ENCODE measurements at regions not wholly inside any gene's neighbourhood (a gene's known extent, or its start where the extent isn't known, plus 50 kb on each side); places are given as distances from the start of the nearest gene placed in this dataset.

DNA sequence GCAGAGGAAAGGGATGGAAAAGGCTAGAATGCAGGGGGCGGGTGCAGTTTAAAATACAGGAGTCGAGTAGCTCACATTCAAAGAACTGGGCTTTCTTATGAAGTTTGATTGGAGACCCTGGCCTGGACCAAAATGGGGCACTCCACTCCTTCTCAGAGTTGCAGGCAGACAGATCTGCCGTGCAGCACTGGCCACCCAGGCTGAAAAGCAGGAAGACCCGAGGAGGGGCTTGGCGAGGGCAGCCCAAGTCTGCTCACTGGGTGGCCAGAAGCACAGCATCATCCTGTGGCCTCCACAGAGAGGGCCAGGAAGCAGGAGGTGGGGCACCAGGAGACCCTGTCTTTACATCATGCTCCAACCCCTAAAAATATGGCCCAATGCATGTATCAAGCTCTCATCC, 109.1 kb upstream of the BCL2L14 start:
- 74 to 79% methylated on average over 5 of the region's 5 CpGs for WGBS, 2 donors
- TF ChIP-seq, protein P1, sequence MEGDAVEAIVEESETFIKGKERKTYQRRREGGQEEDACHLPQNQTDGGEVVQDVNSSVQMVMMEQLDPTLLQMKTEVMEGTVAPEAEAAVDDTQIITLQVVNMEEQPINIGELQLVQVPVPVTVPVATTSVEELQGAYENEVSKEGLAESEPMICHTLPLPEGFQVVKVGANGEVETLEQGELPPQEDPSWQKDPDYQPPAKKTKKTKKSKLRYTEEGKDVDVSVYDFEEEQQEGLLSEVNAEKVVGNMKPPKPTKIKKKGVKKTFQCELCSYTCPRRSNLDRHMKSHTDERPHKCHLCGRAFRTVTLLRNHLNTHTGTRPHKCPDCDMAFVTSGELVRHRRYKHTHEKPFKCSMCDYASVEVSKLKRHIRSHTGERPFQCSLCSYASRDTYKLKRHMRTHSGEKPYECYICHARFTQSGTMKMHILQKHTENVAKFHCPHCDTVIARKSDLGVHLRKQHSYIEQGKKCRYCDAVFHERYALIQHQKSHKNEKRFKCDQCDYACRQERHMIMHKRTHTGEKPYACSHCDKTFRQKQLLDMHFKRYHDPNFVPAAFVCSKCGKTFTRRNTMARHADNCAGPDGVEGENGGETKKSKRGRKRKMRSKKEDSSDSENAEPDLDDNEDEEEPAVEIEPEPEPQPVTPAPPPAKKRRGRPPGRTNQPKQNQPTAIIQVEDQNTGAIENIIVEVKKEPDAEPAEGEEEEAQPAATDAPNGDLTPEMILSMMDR (IDR thresholded peaks at IDR 0.05) = no peak
- intact Hi-C loops (cut with DNase I) = no loop called here
- H3K27me3 ChIP-seq = no peaks in the 10 kb centered on the region
- no peak for ATAC-seq
- H3K27ac ChIP-seq = no peak overlapping the region
- no peaks in the 10 kb centered on the region for H3K9me3 ChIP-seq
- no peak for FAIRE-seq
- no peak overlapping the region for H3K4me3 ChIP-seq
- H3K36me3 ChIP-seq = no peaks in the 10 kb centered on the region
- DNase-seq = no peak
- H3K4me1 ChIP-seq = no peaks in the 10 kb centered on the region

DNA sequence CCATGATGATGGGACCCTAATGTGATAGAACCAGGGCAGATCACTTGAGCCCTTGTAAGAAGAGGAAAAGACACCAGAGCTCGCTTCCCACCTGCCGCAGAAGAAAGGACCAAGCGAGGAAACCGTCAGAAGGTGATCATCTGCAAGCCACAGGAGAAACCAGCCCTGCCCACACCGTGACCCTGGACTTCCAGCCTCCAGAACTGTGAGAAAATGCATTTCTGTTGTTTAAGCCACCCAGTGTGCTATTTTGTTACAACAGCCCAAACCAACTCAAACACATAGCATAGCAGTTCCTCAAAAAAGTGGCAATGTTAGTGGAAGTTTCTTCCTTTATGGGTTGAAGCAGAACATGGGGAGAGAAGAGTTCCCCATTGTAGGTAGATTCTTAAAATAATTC, 107.9 kb upstream of the BCL2L14 start:
- no peaks in the 10 kb centered on the region for H3K36me3 ChIP-seq
- 95% methylated on average over 5 of the region's 5 CpGs for WGBS, 2 donors
- H3K27me3 ChIP-seq = no peaks in the 10 kb centered on the region
- intact Hi-C loops (cut with DNase I) = no loop called here
- no peaks in the 10 kb centered on the region for H3K9me3 ChIP-seq
- ATAC-seq = no peak
- no peak for DNase-seq
- H3K4me3 ChIP-seq = no peak overlapping the region
- H3K4me1 ChIP-seq = no peaks in the 10 kb centered on the region
- no peak overlapping the region for H3K27ac ChIP-seq
- no peak for FAIRE-seq
- TF ChIP-seq, protein P1 (IDR thresholded peaks at IDR 0.05) = no peak

DNA sequence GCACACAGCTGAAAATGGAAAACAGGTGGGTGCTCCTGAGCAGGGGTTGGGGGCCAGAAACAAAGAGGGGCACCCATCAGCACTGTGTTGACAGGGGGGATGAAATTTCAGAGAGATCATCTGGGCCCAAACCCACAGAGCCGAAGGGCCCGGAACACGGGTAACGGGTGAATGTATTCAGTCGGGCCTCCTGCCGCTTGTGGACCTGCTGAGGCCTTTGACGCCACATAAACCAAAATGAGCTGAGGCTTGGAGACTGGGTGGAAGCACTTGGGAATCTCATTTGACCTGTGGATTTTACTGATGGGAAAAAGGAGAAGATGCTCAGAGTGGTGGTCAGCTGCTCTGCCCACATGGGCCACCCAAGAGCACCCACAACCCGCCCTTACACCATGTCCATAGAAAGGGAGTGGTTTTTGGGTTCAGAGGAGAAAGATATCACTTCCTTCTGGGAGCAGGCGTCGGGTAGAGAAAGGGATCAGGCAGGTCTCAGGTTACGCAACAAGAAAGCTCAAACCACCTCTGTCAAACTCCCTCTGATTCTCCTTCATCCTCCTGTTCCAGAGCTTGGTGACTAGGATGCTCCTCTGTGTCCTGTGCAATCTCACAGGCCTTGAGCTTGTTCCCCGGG, 106.8 kb upstream of the BCL2L14 start:
- Histone ChIP-seq H3K36me3 (no peaks in the 10 kb centered on the region), H3K4me1 (no peaks in the 10 kb centered on the region), H3K9me3 (no peaks in the 10 kb centered on the region), H3K27me3 (no peaks in the 10 kb centered on the region), H3K4me3 (no peak overlapping the region), H3K27ac (no peak overlapping the region)
- intact Hi-C loops (cut with DNase I) = no loop called here
- ATAC-seq (no peak), FAIRE-seq (no peak), DNase-seq (no peak)
- TF ChIP-seq, protein P1 (IDR thresholded peaks at IDR 0.05) = no peak
- WGBS, 2 donors = 82 to 86% methylated on average over 12 of the region's 12 CpGs

DNA sequence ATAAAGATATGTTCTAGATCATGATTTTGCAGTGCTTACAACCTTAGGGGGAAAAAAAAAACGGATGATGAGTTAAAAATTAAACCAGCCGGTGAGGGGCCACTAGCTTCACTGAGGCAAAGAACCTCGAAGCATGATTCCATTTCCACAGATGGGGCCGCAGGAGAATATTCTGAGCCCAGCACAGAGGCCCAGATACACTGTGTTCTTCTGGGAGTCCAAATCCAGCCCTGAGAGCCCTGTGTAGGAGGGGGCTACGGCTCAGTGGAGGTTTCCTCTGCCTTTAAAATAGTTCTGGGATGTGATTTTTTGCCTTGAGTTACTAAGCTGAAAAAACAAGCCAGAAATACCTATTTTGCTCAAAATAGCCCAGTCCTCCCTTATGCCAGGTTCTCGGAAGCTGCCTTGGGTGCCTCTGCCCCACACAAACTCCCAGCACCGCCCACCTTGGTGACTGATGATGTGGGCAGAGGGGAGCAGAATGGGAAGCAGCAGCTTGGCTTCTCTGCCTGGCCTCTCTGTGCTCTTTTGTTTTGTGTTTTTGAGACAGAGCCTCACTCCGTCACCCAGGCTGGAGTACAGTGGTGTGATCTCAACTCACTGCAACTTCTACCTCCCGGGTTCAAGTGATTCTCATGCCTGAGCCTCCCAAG, 105.4 kb upstream of the BCL2L14 start:
- Histone ChIP-seq H3K27me3 (no peaks in the 10 kb centered on the region), H3K36me3 (no peaks in the 10 kb centered on the region), H3K4me1 (no peaks in the 10 kb centered on the region), H3K9me3 (no peaks in the 10 kb centered on the region), H3K27ac (no peak overlapping the region), H3K4me3 (no peak overlapping the region)
- intact Hi-C loops (cut with DNase I) = no loop called here
- FAIRE-seq = no peak
- TF ChIP-seq, protein P1 (IDR thresholded peaks at IDR 0.05) = no peak
- 76% methylated on average over 9 of the region's 9 CpGs for WGBS, 2 donors
- DNase-seq = no peak
- no peak for ATAC-seq

DNA sequence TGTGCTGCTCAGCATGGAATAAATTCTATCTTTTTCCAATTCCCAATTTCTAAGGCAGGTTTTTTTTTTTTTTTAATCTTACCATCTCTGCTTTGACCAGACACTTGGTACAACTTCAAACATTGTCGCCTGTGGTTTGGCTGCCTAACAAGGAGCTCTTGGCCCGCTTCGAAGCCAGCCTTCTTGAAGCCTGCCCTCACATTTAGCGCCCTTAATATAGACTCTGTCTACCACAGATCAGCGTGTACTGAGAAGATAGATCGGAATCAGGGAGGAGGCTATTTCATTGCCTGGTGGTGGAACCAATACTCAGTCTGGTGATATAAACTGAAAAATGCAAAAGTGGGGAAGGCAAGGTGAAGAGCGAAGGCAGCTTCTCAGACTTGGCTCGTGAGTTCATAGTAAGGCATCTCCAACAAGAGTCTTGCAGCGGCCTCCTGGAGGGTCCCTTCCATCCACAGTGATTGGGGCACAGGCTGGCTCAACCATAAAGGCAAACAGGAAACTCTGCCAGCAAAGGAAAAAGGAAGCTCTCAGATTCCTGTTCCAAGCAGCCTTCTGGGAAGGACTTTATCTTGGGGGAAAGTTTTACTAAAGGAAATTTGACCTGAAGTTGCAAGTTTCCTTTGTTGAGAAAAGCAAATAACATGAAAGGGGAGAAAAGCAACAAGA, 103.2 kb upstream of the BCL2L14 start:
- FAIRE-seq (no peak), ATAC-seq (no peak), DNase-seq (no peak)
- no peaks in the 10 kb centered on the region for H3K4me1 ChIP-seq
- 92 to 97% methylated on average over 9 of the region's 9 CpGs for WGBS, 2 donors
- intact Hi-C loops (cut with DNase I) = no loop called here
- no peak overlapping the region for H3K27ac ChIP-seq
- H3K4me3 ChIP-seq = no peak overlapping the region
- H3K9me3 ChIP-seq = no peaks in the 10 kb centered on the region
- no peaks in the 10 kb centered on the region for H3K36me3 ChIP-seq
- no peaks in the 10 kb centered on the region for H3K27me3 ChIP-seq
- TF ChIP-seq, protein P1 (IDR thresholded peaks at IDR 0.05) = no peak

All from pancreas (tissue), 10 donors.